GM12892 (cell line): ENCODE measurements at regions not wholly inside any gene's neighbourhood (a gene's known extent, or its start where the extent isn't known, plus 50 kb on each side); places are given as distances from the start of the nearest gene placed in this dataset.
"Not testable (repeated sequence)": the region's sequence is repeated elsewhere in the genome, so short reads cannot be mapped to it uniquely, and the experiment has no call there.

Experiments
- DNase-seq: peaks from one replicate; pipeline ENCODE4 v3.0.0; 2011; ENCODE audit not compliant: insufficient read length
- FAIRE-seq: peaks from 2 replicates; lab custom pipeline; 2011; peaks lifted over from hg19 to GRCh38; lab: Jason Lieb, UNC
- POLR2A ChIP-seq: IDR thresholded peaks from 2 replicates; pipeline ENCODE4 v1.6.1; 2011; ENCODE audit warnings: low read depth, low read length, control low read depth
- POLR2AphosphoS5 ChIP-seq: IDR thresholded peaks from 2 replicates; pipeline ENCODE4 v1.6.1; 2011; ENCODE audit warnings: low read depth, low read length, control low read depth
- TAF1 ChIP-seq: IDR thresholded peaks from 2 replicates; pipeline ENCODE4 v1.6.1; 2011; ENCODE audit warnings: low read depth, mild to moderate bottlenecking, control low read depth, low read length, borderline replicate concordance

DNA sequence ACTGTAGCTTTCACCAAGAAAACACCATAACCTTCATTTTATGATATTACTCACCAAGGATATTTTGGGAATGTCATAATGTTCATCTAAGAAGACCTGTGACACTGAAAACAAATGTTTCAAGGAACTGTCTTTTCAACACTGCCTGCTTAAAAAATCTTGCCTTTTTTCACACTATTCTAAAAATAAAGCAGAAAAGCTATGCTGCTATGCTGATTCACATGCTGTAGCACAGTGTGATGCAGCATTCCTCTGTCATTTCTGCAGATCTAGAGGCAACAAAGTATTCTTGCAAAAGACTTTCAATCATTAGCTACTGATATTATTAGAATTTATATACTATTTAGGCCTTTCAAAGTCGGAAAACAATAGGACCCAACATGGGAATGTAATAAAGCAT is 525.7 kb downstream of the UQCRFS1 start:
- no peak for FAIRE-seq
- no peak for DNase-seq
- TF ChIP-seq TAF1 (no peak), POLR2AphosphoS5 (no peak)

DNA sequence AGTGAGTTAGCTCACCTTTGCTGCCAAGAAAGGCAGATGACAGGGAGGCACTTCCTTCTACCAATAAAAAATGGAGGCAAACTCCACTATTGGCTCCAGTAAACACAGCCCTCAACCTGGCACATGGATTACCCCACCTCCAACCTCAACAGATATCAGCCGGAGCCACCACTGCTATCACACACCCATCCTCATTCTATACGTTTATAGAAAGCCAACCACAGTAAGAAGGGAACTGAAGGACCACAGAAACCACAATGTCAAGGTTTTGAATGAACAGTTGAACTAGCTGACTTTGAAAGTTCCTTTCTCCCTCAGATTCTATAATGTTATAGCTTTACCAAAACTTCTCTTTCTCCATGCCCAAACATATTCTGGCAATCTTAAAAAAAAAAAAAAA is 526.2 kb downstream of the UQCRFS1 start:
- TF ChIP-seq TAF1: no peak
- TF ChIP-seq POLR2AphosphoS5: no peak
- TF ChIP-seq POLR2A: no peak
- DNase-seq (no peak), FAIRE-seq (no peak)

DNA sequence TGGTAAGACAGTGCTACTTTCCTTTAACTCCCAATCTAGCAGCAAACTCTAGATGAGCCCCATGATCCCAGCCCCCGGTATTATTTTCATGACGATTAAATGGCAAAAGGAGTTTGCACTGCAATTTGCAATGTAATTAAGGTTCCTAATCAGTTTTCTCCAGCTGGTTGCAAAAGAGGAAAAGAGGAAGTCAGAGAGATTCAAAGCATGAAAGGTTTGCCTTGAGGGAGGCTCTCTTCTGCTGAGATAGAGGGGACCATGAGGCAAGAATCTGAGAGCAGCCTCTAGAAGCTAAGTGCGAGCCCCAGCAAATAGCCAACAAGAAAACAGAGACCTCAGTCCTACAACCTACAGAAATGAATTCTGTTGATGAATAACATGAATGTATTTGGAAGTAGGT is 527.1 kb downstream of the UQCRFS1 start:
- DNase-seq (no peak), FAIRE-seq (no peak)
- TF ChIP-seq POLR2A (no peak), TAF1 (no peak)

DNA sequence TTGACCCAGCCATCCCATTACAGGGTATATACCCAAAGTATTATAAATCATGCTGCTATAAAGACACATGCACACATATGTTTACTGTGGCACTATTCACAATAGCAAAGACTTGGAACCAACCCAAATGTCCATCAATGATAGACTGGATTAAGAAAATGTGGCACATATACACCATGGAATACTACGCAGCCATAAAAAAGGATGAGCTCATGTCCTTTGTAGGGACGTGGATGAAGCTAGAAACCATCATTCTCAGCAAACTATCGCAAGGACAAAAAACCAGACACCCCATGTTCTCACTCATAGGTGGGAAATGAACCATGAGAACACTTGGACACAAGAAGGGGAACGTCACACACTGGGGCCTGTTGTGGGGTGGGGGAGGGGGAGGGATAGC is 527.9 kb downstream of the UQCRFS1 start:
- FAIRE-seq: not testable (repeated sequence)

DNA sequence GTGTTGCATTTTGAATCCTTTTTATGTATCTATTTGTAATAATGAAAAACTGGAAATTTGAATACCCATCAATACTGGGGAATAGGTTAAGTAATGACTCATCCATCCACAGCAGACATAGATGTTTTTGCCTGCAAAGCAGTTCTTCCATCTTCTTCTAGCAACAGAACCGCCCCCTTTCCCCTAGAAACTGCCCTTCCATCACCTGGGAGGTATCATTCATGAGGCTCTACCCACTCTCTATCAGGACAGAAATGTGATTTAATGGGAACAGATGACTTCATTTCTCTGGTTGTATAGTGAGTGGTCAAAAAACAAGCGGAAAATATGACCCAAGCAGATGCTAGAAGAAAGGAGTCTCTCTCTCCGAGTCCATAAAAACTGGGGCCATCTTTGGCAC is 532.8 kb downstream of the UQCRFS1 start:
- TF ChIP-seq POLR2AphosphoS5: no peak
- FAIRE-seq (no peak), DNase-seq (no peak)

More for the DNA sequence above, 527.9 kb downstream of the UQCRFS1 start:
- DNase-seq: not testable (repeated sequence)

DNA sequence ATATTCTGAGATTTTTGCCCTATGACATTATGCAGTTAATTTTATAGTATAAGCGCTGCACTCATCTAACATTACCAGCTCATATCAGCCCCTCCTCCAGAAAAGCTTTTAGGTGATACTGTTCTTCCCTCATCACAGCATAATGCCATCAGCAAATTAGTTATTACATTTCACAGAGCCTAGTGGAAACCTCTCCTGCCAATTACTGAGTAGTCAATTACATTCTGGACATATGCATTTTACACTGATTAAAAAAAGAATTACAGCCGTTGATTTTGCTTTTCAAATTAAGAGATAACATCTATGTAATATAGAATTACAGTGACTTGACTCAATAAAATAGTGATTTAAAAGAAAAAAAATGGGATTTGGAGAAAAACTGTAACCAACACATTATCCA is 542.1 kb downstream of the UQCRFS1 start:
- FAIRE-seq (no peak), DNase-seq (no peak)
- TF ChIP-seq POLR2AphosphoS5: no peak
- no peak for TF ChIP-seq TAF1
- no peak for TF ChIP-seq POLR2A

DNA sequence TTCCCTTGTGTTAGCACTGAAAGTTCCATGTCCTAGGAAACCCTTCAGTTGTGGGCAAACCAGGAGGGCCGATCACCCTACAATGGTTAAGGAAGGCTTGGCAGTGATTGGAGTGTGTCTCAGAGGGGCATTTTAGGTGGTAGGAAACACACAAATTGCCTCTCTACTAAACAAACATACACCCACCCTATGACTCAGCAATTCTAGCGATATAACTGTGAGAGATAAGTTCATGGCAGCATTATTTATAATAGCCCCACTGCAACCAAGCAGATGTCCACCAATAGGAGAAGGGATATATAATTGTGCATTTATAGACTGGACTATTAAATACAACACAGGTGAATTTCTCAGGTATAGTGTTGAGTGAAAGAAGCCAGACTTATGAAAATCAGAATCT is 543.1 kb downstream of the UQCRFS1 start:
- no peak for TF ChIP-seq TAF1
- FAIRE-seq: no peak
- DNase-seq: no peak

DNA sequence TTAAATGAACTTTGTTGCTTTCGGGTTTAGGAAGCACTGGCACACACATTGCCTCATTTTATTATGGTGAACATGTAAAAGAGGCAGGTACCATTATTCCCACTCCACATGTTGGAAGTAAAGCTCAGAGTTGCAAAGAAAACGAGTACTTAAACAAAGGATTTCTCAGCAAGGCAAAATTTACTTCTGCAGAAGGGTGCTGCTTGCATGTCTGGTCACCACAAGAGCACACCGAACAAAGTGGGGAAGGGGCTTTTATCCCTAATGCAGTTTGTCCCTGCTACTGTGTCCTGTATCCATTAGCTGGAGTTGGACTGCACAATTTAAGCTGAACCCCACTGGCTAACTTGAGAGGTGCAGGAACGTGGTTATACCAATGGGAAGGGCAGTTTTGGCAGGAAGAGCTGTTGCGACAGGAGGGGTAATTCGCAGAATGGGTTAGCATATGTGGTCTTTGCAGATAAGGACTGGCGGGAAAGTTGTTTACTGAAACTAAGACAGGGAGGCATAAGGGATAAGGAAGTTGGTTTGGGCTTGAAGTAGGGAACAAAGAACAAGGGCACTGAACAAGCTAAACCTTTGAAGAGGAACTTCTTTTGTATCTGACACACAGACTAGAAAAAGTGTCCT is 545.5 kb downstream of the UQCRFS1 start:
- no peak for FAIRE-seq
- DNase-seq: no peak
- TF ChIP-seq TAF1 (no peak), POLR2AphosphoS5 (no peak), POLR2A (no peak)

DNA sequence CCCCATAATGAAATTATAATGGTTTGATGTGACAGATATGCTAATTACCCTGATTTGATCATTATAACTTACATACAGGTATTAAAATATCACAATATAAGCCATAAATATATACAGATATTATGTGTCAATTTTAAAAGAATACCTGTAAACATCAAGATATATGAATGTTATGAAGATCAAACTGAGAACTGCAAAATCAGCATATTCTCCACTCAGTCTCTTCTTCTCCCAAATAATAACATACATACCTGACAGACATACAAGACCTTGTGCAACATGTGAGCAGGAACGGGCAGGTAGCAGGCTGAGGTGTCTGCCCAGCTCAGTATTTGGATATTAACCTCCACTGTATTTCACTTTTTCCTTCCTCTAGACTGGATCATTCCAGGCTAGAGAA is 547.2 kb downstream of the UQCRFS1 start:
- no peak for DNase-seq
- FAIRE-seq: no peak
- TF ChIP-seq POLR2AphosphoS5: no peak
- TF ChIP-seq POLR2A: no peak
- no peak for TF ChIP-seq TAF1

DNA sequence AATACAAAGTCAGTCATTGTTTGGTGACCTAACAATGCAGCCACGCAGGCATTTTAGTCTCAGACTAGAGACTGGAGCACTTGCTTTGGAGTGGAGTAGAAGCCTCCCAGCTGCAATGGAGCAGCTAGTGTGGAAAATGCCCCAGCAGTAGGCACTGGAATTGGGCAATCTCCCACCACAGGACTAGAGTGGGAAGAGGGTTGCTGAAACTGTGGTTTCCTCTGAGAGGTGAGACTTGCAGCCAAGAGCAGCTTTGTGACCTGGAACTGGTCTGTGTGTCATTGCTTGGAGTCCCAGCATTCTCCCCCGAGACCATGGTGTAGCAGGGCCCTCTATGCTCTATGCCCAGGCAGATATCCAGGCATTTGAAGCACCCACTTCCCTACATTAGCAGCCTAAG is 556.3 kb downstream of the UQCRFS1 start:
- no peak for TF ChIP-seq POLR2A
- no peak for TF ChIP-seq POLR2AphosphoS5
- TF ChIP-seq TAF1: no peak
- DNase-seq (no peak), FAIRE-seq (no peak)

DNA sequence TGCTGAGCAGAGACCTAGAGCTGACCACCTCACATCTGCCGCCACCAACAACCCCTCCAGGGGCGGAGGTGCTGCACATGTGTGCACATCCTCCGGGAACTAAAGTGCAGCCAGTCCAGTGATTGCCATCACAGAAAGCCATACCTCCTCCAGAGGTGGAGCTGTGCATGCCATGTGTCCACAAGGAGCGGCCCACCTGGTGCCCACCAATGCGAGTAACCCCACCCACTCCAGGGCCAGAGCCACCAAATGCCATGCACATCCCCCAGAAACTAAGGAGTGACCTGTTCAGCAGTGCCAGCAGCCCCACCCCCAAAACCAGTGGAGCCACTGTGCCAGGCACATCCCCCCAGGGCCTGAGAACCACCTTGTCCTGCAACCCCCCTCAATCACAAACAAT is 557.9 kb downstream of the UQCRFS1 start:
- FAIRE-seq: no peak
- DNase-seq: no peak
- TF ChIP-seq TAF1: no peak
- TF ChIP-seq POLR2A: no peak
- no peak for TF ChIP-seq POLR2AphosphoS5

DNA sequence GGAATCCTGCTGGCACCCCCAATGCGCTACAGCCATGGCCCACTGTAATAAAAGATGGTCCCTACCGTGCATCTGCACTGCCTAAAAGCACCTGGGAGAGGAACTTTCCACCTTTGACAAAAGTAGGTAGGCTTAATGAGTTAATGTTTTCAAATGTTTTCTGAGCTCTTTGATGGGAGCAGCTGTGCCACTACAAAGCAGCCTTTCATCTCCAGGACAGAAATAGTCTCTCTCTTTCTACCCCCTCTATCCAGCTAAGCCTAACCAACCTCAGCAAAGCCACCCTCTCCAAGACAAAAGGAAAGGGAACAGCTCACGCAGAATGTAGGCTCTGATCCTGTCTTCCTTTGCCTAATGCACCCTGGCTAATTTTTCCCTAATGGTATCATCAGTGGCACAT is 560.2 kb downstream of the UQCRFS1 start:
- DNase-seq (no peak), FAIRE-seq (no peak)
- TF ChIP-seq POLR2A (no peak), TAF1 (no peak), POLR2AphosphoS5 (no peak)

DNA sequence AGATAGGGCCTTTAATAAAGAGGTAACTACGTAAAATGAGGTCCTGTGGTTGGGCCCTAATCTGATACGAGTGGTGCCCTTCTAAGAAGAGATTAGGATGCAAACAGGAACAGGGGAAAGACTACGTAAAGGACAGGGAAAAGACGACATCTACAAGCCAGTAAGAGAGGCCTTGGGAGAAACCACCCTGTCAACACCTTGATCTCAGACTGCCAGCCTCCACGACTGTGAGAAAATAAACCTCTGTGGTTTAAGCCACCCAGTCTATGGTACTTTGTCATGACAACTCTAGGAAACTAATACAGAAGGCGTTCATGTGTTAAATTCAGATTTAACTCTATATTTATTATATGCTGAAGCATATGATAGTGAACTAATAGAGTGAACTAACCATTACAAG is 566.3 kb downstream of the UQCRFS1 start:
- no peak for FAIRE-seq
- DNase-seq: no peak
- TF ChIP-seq TAF1 (no peak), POLR2AphosphoS5 (no peak), POLR2A (no peak)
